Hematopoietic multipotent progenitor cell treated with erythropoietin and hydrocortisone succinate and interleukin-3 and kit ligand, for 6 days (in vitro differentiated cells): ENCODE measurements at regions not wholly inside any gene's neighbourhood (a gene's known extent, or its start where the extent isn't known, plus 50 kb on each side); places are given as distances from the start of the nearest gene placed in this dataset.
"Not testable (repeated sequence)": the region's sequence is repeated elsewhere in the genome, so short reads cannot be mapped to it uniquely, and the experiment has no call there.

Experiments
- DNase-seq: peaks from one replicate; pipeline ENCODE4 v3.0.0-alpha.2; 2015

GRCh38 chr22:22759371-22759770 lies 115.0 kb downstream of the GGTLC2 start:
- no peak for DNase-seq

- DNase-seq: no peak
Observed at GRCh38 chr22:22759889-22760546, 115.6 kb downstream of the GGTLC2 start.

- DNase-seq: no peak
Observed at GRCh38 chr22:22761606-22761962, 117.2 kb downstream of the GGTLC2 start.

GRCh38 chr22:22761963-22762772 lies 117.8 kb downstream of the GGTLC2 start:
- no peak for DNase-seq

GRCh38 chr22:22763512-22763911 lies 119.1 kb downstream of the GGTLC2 start:
- DNase-seq: no peak

GRCh38 chr22:22764085-22764484 lies 119.7 kb downstream of the GGTLC2 start:
- DNase-seq: no peak

- DNase-seq: peak; percentile 22
Observed at GRCh38 chr22:22767876-22768602, 119.6 kb upstream of the IGLL5 start.

GRCh38 chr22:22768885-22769284 lies 118.7 kb upstream of the IGLL5 start:
- no peak for DNase-seq

GRCh38 chr22:22769434-22770279 lies 118.0 kb upstream of the IGLL5 start:
- DNase-seq: no peak

GRCh38 chr22:22770280-22770871 lies 117.2 kb upstream of the IGLL5 start:
- DNase-seq: peak; percentile 64

- DNase-seq: no peak
Observed at GRCh38 chr22:22770881-22771280, 116.7 kb upstream of the IGLL5 start.

GRCh38 chr22:22771696-22772377 lies 115.8 kb upstream of the IGLL5 start:
- DNase-seq: no peak

GRCh38 chr22:22772396-22772795 lies 115.2 kb upstream of the IGLL5 start:
- DNase-seq: no peak

- no peak for DNase-seq
Observed at GRCh38 chr22:22772883-22773282, 114.7 kb upstream of the IGLL5 start.

GRCh38 chr22:22773427-22773826 lies 114.2 kb upstream of the IGLL5 start:
- DNase-seq: no peak

GRCh38 chr22:22773979-22774604 lies 113.5 kb upstream of the IGLL5 start:
- no peak for DNase-seq

- DNase-seq: not testable (repeated sequence)
Observed at GRCh38 chr22:22774762-22775161, 112.9 kb upstream of the IGLL5 start.

GRCh38 chr22:22776121-22776520 lies 111.5 kb upstream of the IGLL5 start:
- DNase-seq: no peak

- no peak for DNase-seq
Observed at GRCh38 chr22:22779213-22779612, 108.4 kb upstream of the IGLL5 start.

GRCh38 chr22:22783575-22783974 lies 104.0 kb upstream of the IGLL5 start:
- DNase-seq: no peak
